OCI-LY1 (cell line): ENCODE measurements at regions not wholly inside any gene's neighbourhood (a gene's known extent, or its start where the extent isn't known, plus 50 kb on each side); places are given as distances from the start of the nearest gene placed in this dataset.

Experiments used
- H2AFZ ChIP-seq: fragments of 200-600 bp; sonication (generic), shearing (Covaris generic); 2 replicates; pipeline ENCODE4 v1.6.0; 2014; ENCODE audit warnings: antibody characterized with exemption, mild to moderate bottlenecking, low read length
- H3F3A ChIP-seq: fragments of 200-600 bp; sonication (generic), shearing (Covaris generic); 2 replicates; pipeline ENCODE4 v1.6.0; 2014; ENCODE audit warnings: mild to moderate bottlenecking, antibody characterized with exemption, low read length, moderate library complexity; ENCODE audit not compliant: insufficient read depth
- H3K27ac ChIP-seq: fragments of 200-600 bp; sonication (generic); 2 replicates; pipeline ENCODE4 v1.5.1; 2014; ENCODE audit warnings: low read length, mixed run types, mild to moderate bottlenecking, low read depth; ENCODE audit not compliant: poor library complexity, severe bottlenecking
- H3K27me3 ChIP-seq: fragments of 200-600 bp; sonication (generic); 2 replicates; pipeline ENCODE4 v1.6.0; 2014; ENCODE audit warnings: antibody characterized with exemption, mild to moderate bottlenecking, low read length, moderate library complexity; ENCODE audit not compliant: insufficient read depth
- H3K36me3 ChIP-seq: fragments of 200-600 bp; sonication (generic); 2 replicates; pipeline ENCODE4 v1.6.1; 2014; ENCODE audit warnings: mild to moderate bottlenecking, antibody characterized with exemption, low read length, moderate library complexity, mixed read lengths; ENCODE audit not compliant: insufficient read depth
- H3K4me1 ChIP-seq: fragments of 200-600 bp; sonication (generic); 2 replicates; pipeline ENCODE4 v1.5.1; 2014; ENCODE audit warnings: mild to moderate bottlenecking, low read length, moderate library complexity; ENCODE audit not compliant: insufficient read depth, severe bottlenecking
- H3K4me2 ChIP-seq: fragments of 200-600 bp; sonication (generic), shearing (Covaris generic); 2 replicates; pipeline ENCODE4 v1.6.1; 2014; ENCODE audit warnings: low read length
- H3K4me3 ChIP-seq: fragments of 200-600 bp; sonication (generic); 2 replicates; pipeline ENCODE4 v1.5.1; 2014; ENCODE audit warnings: low read length, low read depth, mild to moderate bottlenecking, mixed read lengths; ENCODE audit not compliant: poor library complexity, severe bottlenecking
- H3K79me2 ChIP-seq: fragments of 200-600 bp; shearing (Covaris generic); 2 replicates; pipeline ENCODE4 v1.6.1; 2016; ENCODE audit warnings: mixed run types, low read length, mixed read lengths; ENCODE audit not compliant: insufficient read depth
- H3K9ac ChIP-seq: fragments of 200-600 bp; sonication (generic), shearing (Covaris generic); 2 replicates; pipeline ENCODE4 v1.6.1; 2014; ENCODE audit warnings: mild to moderate bottlenecking, low read length, mixed read lengths
- H3K9me2 ChIP-seq: fragments of 200-600 bp; sonication (generic), shearing (Covaris generic); 2 replicates; pipeline ENCODE4 v1.6.1; 2014; ENCODE audit warnings: low read depth, mild to moderate bottlenecking, low read length, mixed read lengths
- H3K9me3 ChIP-seq: fragments of 200-600 bp; shearing (Covaris generic); 2 replicates; pipeline ENCODE4 v1.6.1; 2014; ENCODE audit warnings: low read length, mixed read lengths
- H4K20me1 ChIP-seq: fragments of 200-600 bp; sonication (generic), shearing (Covaris generic); 2 replicates; pipeline ENCODE4 v1.6.0; 2016; ENCODE audit warnings: mild to moderate bottlenecking, low read length; ENCODE audit not compliant: insufficient read depth
- CTCF ChIP-seq: fragments of 200-600 bp; sonication (generic), shearing (Covaris generic); IDR thresholded peaks from 2 replicates; pipeline ENCODE4 v1.5.1; 2017; ENCODE audit warnings: mild to moderate bottlenecking, antibody characterized with exemption, low read length, moderate library complexity, mixed read lengths
- EZH2 ChIP-seq: fragments of 200-600 bp; sonication (generic), shearing (Covaris generic); IDR thresholded peaks from 2 replicates; pipeline ENCODE4 v1.8.0; 2017; ENCODE audit warnings: borderline replicate concordance, mixed run types, mild to moderate bottlenecking, antibody characterized with exemption, low read length, moderate library complexity, mixed read lengths

GRCh38 chr11:32210556-32210955 is 119.7 kb downstream of the RCN1 start:
- no peak overlapping the region for H3K27ac ChIP-seq
- no peaks in the 10 kb centered on the region for H4K20me1 ChIP-seq
- H3K4me2 ChIP-seq: no peak overlapping the region
- H3K9me3 ChIP-seq: no peaks in the 10 kb centered on the region
- no peaks in the 10 kb centered on the region for H3K79me2 ChIP-seq
- H2AFZ ChIP-seq: no peak overlapping the region
- no peak overlapping the region for H3K9ac ChIP-seq
- TF ChIP-seq EZH2: no peak
- no peak for TF ChIP-seq CTCF
- H3K4me1 ChIP-seq: no peaks in the 10 kb centered on the region
- no peaks in the 10 kb centered on the region for H3K9me2 ChIP-seq
- H3K4me3 ChIP-seq: no peak overlapping the region
- no peaks in the 10 kb centered on the region for H3F3A ChIP-seq
- no peaks in the 10 kb centered on the region for H3K27me3 ChIP-seq
- H3K36me3 ChIP-seq: no peaks in the 10 kb centered on the region

DNA sequence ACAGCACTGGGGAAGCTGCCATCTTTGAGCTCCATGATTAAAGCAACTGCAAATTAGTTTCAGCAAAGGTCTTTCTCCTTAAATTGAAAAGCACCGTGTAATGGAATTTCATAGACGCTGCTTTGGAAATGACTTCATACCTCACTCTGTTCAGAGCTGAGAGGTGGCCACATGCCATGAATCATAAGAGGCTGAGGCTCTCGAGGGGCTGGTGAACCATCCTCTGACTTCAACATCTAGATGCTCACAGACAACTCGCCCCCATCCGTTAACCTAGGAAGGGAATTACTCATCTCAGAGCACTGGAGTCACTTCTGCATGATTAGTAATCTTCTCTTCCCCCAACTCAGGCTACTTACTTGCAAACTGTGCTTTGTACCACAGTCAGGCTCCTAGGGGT is 122.3 kb downstream of the RCN1 start:
- no peak for TF ChIP-seq CTCF
- no peak for TF ChIP-seq EZH2
- no peaks in the 10 kb centered on the region for H3K27me3 ChIP-seq
- H3K9me3 ChIP-seq: no peaks in the 10 kb centered on the region
- H3K27ac ChIP-seq: no peak overlapping the region
- H3F3A ChIP-seq: no peaks in the 10 kb centered on the region
- H2AFZ ChIP-seq: no peak overlapping the region
- no peaks in the 10 kb centered on the region for H3K79me2 ChIP-seq
- H3K4me1 ChIP-seq: no peaks in the 10 kb centered on the region
- H3K4me2 ChIP-seq: no peak overlapping the region
- H3K9me2 ChIP-seq: no peaks in the 10 kb centered on the region
- H3K36me3 ChIP-seq: no peaks in the 10 kb centered on the region
- no peak overlapping the region for H3K4me3 ChIP-seq
- H3K9ac ChIP-seq: no peak overlapping the region
- no peaks in the 10 kb centered on the region for H4K20me1 ChIP-seq

GRCh38 chr11:32215157-32215556 is 124.3 kb downstream of the RCN1 start:
- Histone ChIP-seq H4K20me1 (no peaks in the 10 kb centered on the region), H3K79me2 (no peaks in the 10 kb centered on the region), H3K27ac (no peak overlapping the region), H3K4me1 (no peaks in the 10 kb centered on the region), H3K36me3 (no peaks in the 10 kb centered on the region), H3K27me3 (no peaks in the 10 kb centered on the region), H3K4me2 (no peak overlapping the region), H3K4me3 (no peak overlapping the region), H3F3A (no peaks in the 10 kb centered on the region), H3K9me3 (no peaks in the 10 kb centered on the region), H3K9me2 (no peaks in the 10 kb centered on the region), H3K9ac (no peak overlapping the region), H2AFZ (no peak overlapping the region)
- TF ChIP-seq CTCF: no peak
